ENCODE measurements at regions not wholly inside any gene's neighbourhood (a gene's known extent, or its start where the extent isn't known, plus 50 kb on each side); places are given as distances from the start of the nearest gene placed in this dataset.

GRCh38 chr18:29071869-29072268 is 894.9 kb upstream of the CDH2 start:
- H3K4me3 ChIP-seq: no peak overlapping the region
- no peaks in the 10 kb centered on the region for H3K9me3 ChIP-seq
- ATAC-seq: no peak
- H3K27ac ChIP-seq: no peak overlapping the region
- WGBS, 2 donors (ENCODE audit: low coverage in 1 of 2): 69 to 71% methylated on average over 2 of the region's 2 CpGs
- no peaks in the 10 kb centered on the region for H3K27me3 ChIP-seq
- no peaks in the 10 kb centered on the region for H3K36me3 ChIP-seq
- no peak for TF ChIP-seq CTCF (IDR thresholded peaks at IDR 0.05)
- no peak for TF ChIP-seq POLR2AphosphoS5 (IDR thresholded peaks at IDR 0.05)
- no peak for TF ChIP-seq POLR2A (IDR thresholded peaks at IDR 0.05)
- TF ChIP-seq EP300 (IDR thresholded peaks at IDR 0.05): no peak
- H3K4me1 ChIP-seq: no peaks in the 10 kb centered on the region

GRCh38 chr18:29063346-29063745 is 886.4 kb upstream of the CDH2 start:
- Histone ChIP-seq H3K36me3 (no peaks in the 10 kb centered on the region), H3K9me3 (no peaks in the 10 kb centered on the region), H3K27me3 (no peaks in the 10 kb centered on the region), H3K4me1 (no peaks in the 10 kb centered on the region), H3K4me3 (no peak overlapping the region), H3K27ac (no peak overlapping the region)
- TF ChIP-seq POLR2AphosphoS5 (IDR thresholded peaks at IDR 0.05) (no peak), POLR2A (IDR thresholded peaks at IDR 0.05) (no peak), CTCF (IDR thresholded peaks at IDR 0.05) (no peak), EP300 (IDR thresholded peaks at IDR 0.05) (no peak)
- 42 to 67% methylated on average over 2 of the region's 2 CpGs for WGBS, 2 donors (ENCODE audit: low coverage in 1 of 2)
- ATAC-seq: no peak

- Histone ChIP-seq H3K9me3 (no peaks in the 10 kb centered on the region), H3K4me1 (no peaks in the 10 kb centered on the region), H3K27me3 (no peaks in the 10 kb centered on the region), H3K27ac (no peak overlapping the region), H3K4me3 (no peak overlapping the region), H3K36me3 (no peaks in the 10 kb centered on the region)
- no peak for ATAC-seq
- TF ChIP-seq EP300 (IDR thresholded peaks at IDR 0.05) (no peak), POLR2AphosphoS5 (IDR thresholded peaks at IDR 0.05) (no peak), CTCF (IDR thresholded peaks at IDR 0.05) (no peak), POLR2A (IDR thresholded peaks at IDR 0.05) (no peak)
Measured at GRCh38 chr18:29062921-29063320, 886.0 kb upstream of the CDH2 start.

GRCh38 chr18:29060349-29060748 is 883.4 kb upstream of the CDH2 start:
- Histone ChIP-seq H3K27ac (no peak overlapping the region), H3K4me1 (no peaks in the 10 kb centered on the region), H3K4me3 (no peak overlapping the region), H3K27me3 (no peaks in the 10 kb centered on the region), H3K9me3 (no peaks in the 10 kb centered on the region), H3K36me3 (no peaks in the 10 kb centered on the region)
- ATAC-seq: no peak
- WGBS, 2 donors (ENCODE audit: low coverage in 1 of 2): 29 to 33% methylated on average over 1 of the region's 1 CpG
- no peak for TF ChIP-seq EP300 (IDR thresholded peaks at IDR 0.05)
- no peak for TF ChIP-seq CTCF (IDR thresholded peaks at IDR 0.05)
- TF ChIP-seq POLR2A (IDR thresholded peaks at IDR 0.05): no peak
- no peak for TF ChIP-seq POLR2AphosphoS5 (IDR thresholded peaks at IDR 0.05)

- no peak for ATAC-seq
- no peak for TF ChIP-seq EP300 (IDR thresholded peaks at IDR 0.05)
- TF ChIP-seq POLR2A (IDR thresholded peaks at IDR 0.05): no peak
- TF ChIP-seq CTCF (IDR thresholded peaks at IDR 0.05): no peak
- no peak for TF ChIP-seq POLR2AphosphoS5 (IDR thresholded peaks at IDR 0.05)
- no peak overlapping the region for H3K27ac ChIP-seq
- H3K36me3 ChIP-seq: no peaks in the 10 kb centered on the region
- no peak overlapping the region for H3K4me3 ChIP-seq
- H3K9me3 ChIP-seq: no peaks in the 10 kb centered on the region
- H3K4me1 ChIP-seq: no peaks in the 10 kb centered on the region
- no peaks in the 10 kb centered on the region for H3K27me3 ChIP-seq
Measured at GRCh38 chr18:29057703-29058102, 880.8 kb upstream of the CDH2 start.
